IMR-90 (cell line): ENCODE measurements at regions not wholly inside any gene's neighbourhood (a gene's known extent, or its start where the extent isn't known, plus 50 kb on each side); places are given as distances from the start of the nearest gene placed in this dataset.

Source experiments
- CHD1 ChIP-seq: IDR thresholded peaks from 2 replicates; pipeline ENCODE4 v1.6.1; 2012; ENCODE audit warnings: low read depth, low read length, improper control_type of control experiment
- CTCF ChIP-seq: conservative IDR thresholded peaks from 2 replicates; pipeline ENCODE4 v1.5.1; 2012; ENCODE audit warnings: mild to moderate bottlenecking, low read depth, low read length, improper control_type of control experiment
- POLR2A ChIP-seq: IDR thresholded peaks from 2 replicates; pipeline ENCODE4 v1.6.1; 2012; ENCODE audit warnings: mild to moderate bottlenecking, low read depth, low read length
- SMC3 ChIP-seq: fragments of 150-350 bp; IDR thresholded peaks from 2 replicates; pipeline ENCODE4 v1.6.1; 2016; ENCODE audit warnings: low read depth, mild to moderate bottlenecking, antibody characterized with exemption, low read length, moderate library complexity

- no peak for TF ChIP-seq POLR2A
- TF ChIP-seq CTCF = no peak
- no peak for TF ChIP-seq SMC3
- TF ChIP-seq CHD1 = no peak
These were observed 387.8 kb upstream of the LARGE1 start for GRCh38 chr22:34308101-34308500.
